UCSD-AML1 (cell line): ENCODE measurements at regions not wholly inside any gene's neighbourhood (a gene's known extent, or its start where the extent isn't known, plus 50 kb on each side); places are given as distances from the start of the nearest gene placed in this dataset.

ENCODE experiments used
- DNase-seq: peaks from one replicate; lab custom pipeline; 2025; ENCODE audit not compliant: unreplicated experiment; lab: John Stamatoyannopoulos, UW

DNA sequence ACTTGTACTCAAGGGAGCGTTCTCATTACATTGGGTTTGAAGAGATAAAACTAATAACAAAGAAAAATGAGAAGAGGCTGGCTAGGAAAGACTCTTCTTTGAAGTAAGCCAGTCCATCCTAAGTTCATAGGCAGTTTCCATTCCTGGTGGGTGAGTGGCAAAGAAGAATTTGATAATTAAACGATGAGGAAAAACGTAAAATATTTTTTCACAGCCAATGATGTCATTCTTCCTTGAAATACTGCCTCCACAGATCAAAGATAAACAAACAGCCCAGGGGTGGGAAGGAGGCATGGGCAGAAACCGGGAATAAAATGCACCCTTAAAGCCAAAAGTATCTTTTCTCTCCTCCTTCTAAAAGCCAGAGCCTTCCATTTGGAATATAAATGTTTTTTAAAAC is 346.6 kb downstream of the PMP22 start:
- no peak for DNase-seq

DNA sequence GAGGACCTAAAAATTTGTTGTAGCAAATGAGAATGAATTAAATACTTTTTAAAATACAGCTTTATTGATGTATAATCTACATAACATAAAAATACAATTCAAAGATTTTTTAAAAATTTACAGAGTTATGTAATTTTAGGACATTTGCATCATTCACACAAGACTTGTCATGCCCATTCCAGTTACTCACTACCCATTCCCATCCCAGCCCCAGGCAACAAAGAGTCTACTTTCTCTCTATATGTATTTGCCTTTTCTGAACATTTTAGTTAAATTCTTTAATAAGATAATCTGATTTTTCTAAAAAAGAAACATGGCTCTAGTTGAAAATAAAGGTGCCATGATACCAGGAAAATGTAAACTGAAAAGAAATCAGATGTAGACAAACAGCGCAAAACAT is 354.2 kb downstream of the PMP22 start:
- no peak for DNase-seq

DNA sequence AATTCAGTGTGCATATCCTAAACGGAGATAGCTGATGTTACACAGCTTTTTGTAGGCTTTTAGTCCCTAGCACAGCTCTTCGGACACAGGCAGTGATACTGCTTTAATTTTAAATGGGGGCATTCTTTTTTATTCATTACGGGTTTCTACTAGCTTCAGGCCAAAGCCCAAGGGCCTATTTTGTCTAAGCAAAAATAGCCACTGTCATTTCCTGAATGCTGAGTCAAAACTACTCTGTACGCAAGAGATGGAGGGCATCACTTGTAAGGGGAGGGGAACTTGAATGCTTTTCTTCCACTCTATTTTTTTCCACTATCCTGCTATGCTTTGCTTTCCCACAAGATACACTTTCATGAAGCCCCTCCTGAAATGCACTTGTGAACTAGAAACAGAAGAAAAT is 360.7 kb downstream of the PMP22 start:
- DNase-seq: no peak

DNA sequence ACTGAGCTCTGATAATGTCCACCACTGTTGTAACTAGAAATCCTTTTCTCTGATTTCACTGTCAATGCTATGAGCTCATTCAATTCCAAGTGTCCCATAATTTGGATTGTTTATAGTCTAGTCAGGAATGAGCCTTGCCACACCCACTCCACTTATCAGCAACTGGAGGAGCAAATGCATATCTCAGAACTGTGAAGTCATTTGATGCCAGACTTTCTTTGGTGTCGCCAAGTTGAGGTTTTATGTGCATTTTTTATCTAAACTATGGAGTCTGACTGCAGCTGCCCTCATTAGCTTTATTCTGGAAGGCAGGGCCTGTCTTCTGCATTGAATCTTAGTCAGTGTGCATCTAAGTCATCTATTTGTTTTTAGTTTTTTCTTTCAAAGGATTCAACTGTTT is 361.3 kb downstream of the PMP22 start:
- no peak for DNase-seq

DNA sequence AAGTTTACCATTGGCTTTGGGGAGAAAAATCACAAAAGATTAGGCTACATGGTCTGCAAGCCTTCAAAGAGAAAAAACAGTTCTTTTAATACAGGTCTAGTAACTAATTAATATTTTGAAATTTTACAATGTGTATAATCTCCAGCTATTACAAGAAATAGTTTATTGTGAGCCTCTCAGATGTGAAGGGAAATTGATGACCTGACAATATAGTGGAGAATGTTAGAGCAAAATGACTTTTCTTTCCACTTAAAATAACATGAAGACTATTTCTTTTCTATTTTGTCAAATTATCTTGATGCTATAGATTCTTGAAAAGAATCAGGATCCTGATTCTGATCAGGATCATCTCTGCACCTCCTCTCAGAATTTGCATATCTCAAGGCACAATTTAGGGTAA is 362.3 kb downstream of the PMP22 start:
- no peak for DNase-seq

DNA sequence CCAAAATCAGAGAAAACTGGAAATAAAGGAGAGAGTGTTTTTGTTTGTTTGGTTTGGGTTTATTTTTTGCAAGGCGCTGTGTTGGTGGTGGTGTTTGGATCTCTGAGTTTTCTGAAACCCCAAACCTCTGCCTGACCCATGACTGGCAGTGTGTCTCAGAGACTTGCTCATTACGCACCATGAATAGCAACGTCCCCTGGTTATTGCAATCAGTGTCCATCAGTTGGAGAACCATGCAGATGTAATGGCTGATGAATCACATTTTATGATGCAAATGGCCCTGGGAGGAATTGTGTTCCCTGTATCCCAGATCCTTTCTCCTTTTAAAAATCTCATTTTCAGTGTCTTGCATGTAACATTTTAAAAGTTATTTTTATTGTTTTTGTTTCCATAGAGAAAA is 362.8 kb downstream of the PMP22 start:
- DNase-seq: no peak

DNA sequence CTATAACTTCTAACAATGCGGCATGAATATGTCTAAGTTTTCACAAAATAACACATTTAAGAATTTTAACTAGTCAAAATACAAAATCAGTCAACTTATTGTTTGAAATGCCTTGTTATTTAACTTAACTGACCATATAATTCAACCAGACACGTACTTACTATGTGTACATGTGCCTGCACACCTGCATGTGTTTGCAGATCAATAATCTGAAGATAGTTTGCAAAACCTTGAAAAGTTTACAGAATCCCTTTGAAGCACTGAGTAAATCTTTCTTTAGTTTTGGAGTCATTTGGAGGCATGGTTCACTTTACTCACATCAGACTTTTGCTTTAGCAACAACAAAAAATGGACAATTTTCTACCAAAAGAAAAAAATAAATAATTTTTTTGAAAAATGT is 363.8 kb downstream of the PMP22 start:
- no peak for DNase-seq

DNA sequence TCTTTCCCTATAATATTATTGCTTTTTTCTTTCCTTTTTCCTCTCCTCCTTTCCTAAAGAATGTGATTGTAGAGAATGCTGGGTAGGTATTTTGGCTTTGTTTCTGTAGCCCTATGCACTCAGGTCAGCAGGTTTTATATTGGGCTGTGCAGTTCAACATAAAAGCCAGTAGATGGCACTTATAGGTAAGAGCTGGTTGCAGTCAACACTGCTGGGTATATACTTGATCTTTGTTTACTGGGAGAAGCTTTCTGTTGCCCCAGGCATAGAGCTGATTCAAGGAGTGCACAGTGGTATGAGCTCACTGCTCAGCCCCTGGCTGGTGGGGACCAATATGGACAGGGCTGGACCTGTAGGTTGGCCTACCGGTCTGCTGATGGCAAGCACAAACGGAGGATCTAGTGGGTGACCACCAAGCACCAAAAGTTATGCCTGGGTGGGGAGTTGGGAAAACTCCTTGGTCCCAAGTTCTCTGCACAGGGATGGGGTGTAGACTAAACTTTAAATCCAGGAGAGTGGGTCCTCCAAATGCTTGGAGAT is 378.9 kb downstream of the PMP22 start:
- no peak for DNase-seq

DNA sequence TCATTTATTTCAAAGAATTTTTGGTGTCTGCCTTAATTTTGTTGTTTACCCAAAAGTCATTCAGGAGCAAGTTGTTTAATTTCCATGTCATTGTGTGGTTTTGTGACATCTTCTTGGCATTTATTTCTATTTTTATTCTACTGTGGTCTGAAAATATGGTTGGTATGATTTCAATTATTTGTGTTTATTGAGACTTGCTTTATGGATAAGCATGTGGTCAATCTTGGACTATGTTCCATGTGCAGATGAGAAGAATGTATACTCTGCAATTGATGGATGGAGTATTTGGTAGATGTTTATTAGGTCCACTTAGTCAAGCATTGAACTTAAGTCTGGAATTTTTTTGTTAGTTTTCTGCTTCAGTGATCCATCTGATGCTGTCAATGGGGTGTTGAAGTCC is 383.0 kb downstream of the PMP22 start:
- DNase-seq: no peak

DNA sequence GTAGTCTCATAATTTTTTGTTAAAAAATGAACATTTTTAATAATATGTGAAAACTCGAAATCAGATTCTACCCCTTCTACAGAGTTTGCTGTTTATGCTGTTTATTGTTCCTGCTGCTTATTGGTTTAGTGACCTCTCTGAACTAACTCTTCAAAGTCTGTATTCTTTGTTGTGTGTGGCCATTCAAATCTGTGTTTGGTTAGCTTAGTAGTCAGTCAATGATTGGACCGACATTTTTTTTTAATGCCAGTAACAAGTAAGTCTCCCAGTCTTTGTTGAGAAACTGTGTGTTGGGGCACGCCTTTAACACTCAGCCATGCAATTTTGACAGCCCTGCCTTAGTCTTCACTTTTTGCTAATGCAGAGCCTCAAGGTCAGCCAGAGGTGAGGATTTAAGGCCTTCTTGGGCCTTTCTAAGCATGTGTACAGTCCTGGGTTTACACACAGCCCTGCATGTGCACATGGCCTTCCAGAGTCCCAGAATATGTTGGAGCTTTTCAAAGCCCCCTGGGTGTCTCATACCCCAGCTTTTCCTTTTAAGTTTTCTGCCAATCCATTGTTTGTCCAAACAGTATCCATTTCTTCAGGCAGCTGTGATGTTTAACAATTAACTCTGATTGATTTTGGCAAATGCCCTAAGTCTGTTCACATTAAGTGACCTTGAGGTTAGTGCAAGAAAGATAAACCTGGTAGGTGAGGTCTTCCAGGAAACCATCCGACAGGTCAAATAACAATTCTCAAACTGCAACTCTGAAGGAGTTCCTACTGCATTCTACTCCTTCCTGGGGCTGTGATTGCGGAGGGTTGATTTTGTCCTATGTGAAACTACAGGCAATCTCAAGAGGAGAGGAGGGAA is 389.3 kb downstream of the PMP22 start:
- no peak for DNase-seq

DNA sequence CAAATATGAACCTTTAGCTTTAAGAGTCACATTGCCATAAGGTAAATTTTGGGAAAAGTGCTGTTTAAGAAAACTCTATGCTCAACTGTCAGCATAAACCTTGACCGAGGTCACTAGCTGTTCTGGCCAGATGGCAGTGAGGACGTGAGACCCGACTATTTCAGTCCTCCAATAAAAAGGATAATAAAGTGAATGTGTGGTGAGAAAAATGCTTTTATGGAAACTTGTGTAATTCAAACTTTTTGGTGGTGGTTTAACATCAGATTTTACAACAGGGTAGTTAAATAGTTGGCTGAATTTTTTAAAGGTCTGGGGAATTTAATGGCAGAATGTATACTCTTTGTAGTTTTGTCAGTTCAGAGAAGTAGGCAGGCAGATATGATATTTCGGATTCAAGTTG is 391.1 kb downstream of the PMP22 start:
- DNase-seq: no peak

DNA sequence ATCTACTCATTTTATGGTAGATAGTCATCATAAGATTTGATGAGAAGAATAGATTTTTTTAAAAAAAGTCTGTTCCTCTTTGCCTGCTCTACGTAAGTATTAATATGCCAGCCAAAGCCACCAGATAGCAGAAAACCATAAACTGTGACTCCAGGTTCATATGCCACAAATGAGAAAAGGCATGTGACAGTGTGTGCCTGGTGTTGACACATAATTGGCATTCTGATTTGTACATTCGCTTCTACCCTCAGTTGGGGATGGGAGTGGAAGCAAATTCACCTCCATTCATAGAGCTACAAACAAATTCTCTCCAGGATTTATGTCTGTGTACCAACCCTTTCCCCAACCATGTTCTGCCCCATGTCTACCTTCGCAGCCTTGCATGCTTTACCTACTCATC is 391.6 kb downstream of the PMP22 start:
- DNase-seq: no peak

DNA sequence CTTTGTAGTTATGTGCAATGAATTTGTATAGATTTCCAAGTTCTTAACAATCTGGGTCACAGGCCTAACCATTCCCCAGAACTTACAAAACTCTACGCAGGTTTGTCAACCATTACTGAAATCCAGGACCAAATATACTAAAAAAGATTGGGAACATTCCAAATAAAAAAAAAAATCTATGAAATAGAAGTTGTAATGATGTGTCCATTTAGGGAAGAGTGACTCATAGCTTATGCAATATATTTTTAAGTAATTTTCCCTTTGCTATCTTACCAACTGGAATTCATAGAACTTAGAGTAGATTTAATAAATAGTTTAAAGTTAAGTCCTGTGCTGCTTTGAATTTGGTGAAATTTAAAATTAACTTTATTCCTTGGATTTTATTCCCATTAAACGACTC is 393.2 kb downstream of the PMP22 start:
- DNase-seq: no peak

DNA sequence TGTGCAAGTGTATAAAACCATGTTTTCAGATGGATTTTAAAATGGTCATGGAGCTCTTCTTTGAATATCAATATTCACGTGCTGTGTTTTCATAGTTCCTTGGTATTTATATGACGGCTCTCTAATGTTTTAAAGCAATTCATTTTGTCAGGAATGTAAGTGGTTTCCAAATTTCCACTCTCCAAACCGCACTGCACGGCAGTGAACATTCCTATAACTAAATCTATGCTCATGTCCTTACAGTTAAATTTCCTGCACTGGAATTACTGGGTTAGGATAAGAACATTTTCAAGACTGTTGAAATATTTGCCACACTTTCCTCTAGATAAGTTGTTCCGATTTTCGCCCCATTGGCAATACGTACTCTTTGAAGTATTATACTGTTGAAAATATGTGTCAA is 398.9 kb downstream of the PMP22 start:
- no peak for DNase-seq

DNA sequence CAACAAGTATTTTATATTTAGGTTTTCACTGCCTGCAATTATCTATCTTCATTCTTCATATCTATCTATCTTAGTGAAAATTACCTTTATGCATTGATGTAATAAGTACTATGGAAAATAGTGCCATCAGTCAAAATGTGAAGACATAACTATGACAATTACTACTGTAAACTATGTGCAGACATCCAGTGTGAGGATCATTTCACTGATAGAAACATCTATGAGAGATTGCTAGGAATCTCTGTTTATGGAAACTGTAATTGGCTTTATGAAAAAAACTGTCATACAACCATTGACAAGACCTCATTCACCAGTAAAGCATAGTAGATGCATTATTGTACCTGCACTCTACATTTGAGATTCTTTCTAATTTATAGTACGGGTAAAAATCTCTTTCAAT is 401.0 kb downstream of the PMP22 start:
- no peak for DNase-seq

DNA sequence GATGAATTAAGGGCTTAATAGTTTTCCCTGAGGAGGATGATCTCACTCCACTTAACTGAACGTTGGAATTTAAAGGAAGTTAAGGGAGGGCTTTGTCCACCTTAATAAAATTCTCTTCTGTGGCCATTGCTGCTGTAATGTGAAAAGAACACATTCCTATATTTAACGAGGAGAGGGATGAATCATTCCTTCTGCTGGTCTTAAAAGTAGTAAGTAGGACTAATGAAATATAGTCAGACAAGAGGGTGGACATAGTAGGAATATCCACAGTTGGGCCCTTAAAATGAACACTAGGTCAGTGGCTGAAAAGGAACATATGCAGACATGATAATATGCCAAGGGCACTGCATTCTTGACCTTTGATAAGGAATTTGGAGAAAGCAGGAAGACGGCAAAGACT is 405.6 kb downstream of the PMP22 start:
- DNase-seq: no peak

DNA sequence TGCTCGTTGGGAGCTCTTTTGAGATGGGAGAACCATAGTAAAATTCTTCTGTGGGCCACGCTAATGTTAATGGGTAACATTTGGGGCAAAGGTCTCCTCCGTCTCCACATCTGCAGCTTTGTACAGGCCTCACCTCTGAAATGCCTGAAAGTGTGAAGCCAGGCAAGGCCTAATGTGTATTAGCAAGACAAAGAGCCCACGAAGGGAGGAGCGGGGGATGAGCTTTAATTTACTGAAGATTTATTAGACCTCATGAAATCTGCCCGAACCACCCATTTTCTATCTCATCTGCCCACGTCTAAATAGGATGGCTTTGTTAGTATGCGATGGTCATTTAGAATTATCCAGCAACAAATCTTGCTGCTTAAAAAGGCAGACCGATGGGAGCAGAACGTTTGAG is 408.9 kb downstream of the PMP22 start:
- DNase-seq: no peak

DNA sequence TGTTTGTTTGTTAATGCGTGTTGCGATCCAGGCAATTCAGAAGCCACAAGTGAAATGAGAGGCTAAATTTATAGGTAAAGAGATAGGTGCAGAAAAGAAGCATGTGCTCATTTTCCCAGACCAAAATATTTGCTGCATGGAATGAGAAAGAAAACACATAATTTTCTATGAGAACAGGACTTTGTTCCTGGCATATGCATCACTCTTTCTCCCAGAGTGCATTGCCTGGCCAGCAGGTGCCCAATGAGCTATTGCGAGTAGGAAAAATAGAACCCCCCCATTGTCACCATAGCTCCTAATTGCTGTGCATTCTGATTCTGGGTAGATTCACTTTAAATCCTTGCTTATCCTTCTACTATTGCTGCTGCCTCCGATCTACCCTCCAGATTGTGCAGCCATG is 410.4 kb downstream of the PMP22 start:
- DNase-seq: no peak

DNA sequence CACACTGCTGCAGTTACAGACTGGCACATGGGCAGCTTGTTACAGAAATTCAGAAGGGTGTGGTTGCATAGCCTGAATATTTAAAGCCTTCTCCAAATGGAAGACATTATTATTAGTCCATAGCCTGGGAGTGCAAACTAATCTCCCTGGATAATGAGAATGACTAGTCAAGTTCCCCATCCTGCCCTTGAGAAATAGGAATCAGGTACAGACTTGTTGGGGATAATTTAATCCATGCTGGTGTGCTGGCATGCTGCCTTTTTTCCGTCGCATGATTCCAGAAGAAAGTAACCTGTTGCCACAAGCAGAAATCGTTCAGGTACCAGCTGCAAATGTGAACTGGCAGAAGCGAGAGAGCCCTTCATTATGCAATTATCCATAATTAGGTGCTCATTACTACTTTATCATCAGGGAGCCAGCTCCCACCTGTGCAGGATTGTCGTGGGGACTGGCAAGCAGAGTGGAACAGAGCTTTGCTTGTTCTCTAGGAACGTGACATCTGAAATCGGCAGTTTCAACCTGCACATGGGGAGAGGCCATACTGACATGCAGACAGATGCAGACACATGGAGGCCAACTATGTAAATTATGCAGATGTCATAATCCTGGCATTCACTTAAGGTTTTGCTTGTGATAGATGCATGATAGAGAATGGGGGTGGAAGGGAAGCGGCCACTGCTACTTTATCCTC is 419.4 kb downstream of the PMP22 start:
- no peak for DNase-seq

DNA sequence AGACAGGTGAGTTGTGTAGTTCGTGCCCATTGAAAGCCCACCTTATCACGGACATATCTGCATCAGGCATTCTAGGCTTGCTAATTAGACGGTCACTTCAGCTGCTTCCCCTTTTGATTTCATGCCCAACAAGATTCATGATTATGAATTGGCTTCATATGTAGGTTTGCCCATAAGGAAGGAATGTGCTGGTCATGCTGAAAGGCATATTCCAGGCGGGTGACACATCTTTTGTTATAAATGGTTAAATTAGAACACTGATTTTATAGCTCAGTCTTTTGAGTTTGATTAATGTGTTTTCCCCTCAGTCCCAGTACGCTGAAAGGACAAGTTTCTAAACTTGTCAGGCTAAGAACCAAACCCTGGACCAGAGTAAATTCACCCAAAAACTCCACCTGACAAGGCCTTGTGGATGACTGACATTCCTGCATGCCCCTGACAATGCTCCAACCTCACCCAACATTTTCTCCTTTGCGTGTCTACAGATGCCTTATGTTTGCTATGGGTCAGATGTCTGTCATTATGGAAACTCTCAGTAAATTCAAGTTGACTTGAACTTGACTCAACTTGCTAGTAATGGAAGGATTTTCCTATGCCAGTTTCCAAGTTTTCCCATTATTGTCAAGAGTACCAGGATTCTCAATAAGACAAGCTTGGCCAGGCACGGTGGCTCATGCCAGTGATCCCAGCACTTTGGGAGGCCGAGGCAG is 421.9 kb downstream of the PMP22 start:
- DNase-seq: no peak

DNA sequence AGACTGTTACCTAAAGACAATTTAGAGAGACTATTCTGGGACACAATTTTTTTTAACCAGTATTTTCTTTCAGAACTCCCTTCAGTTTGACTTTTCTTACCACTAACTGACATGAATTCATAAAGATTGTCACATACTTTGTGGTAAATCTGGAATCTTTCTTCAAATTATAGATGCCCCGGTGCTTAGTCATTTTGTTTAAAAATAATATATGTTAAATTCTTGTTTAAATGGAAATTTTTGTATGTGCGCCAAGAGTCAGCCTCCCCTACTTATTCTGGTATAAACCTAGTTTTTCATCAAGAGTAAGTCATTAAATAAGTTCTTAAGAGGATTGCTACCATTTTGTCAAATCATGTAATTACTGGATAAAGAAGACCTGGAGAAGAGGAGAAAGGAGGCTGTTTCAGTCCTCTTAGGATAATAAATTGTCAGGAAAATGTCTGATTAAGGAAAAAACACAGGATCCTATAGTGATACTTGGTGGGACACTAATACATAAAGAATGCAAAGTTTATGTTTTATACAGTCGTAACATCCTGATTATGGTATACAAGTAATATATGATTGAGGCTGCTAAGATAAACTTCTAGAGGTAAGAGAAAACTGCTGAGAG is 424.4 kb downstream of the PMP22 start:
- no peak for DNase-seq
